SK-N-SH (cell line): ENCODE measurements at regions not wholly inside any gene's neighbourhood (a gene's known extent, or its start where the extent isn't known, plus 50 kb on each side); places are given as distances from the start of the nearest gene placed in this dataset.

ENCODE experiments used
- CTCF ChIA-PET: fragments of 300-600, 350-600 bp; formaldehyde crosslinking; extraction: SDS; loops from one replicate; lab custom pipeline; 2021; lab: Yijun Ruan, JAX
- POLR2A ChIA-PET: fragments of 350-600 bp; sonication (Branson Sonifier 250); formaldehyde crosslinking; extraction: SDS; loops from one replicate; lab custom pipeline; 2020; ENCODE audit warnings: antibody characterized with exemption, inconsistent platforms; lab: Yijun Ruan, JAX
- DNase-seq: peaks from one replicate; pipeline ENCODE4 v3.0.0; 2012
- H2AFZ ChIP-seq: fragments of 200-600 bp; sonication (generic); 2 replicates; pipeline ENCODE4 v1.8.1; 2016; ENCODE audit warnings: antibody characterized with exemption, mild to moderate bottlenecking, low read depth
- H3F3A ChIP-seq: fragments of 200-600 bp; sonication (generic); replicated peaks from 2 replicates; pipeline ENCODE3; 2016; ENCODE audit warnings: antibody characterized with exemption, mild to moderate bottlenecking; ENCODE audit not compliant: insufficient read depth
- H3K27ac ChIP-seq, 2 experiments: fragments of 200-500 bp in 1 of 2; fragments of 200-600 bp in 1 of 2; sonication (Bioruptor generic) in 1 of 2; sonication (generic), shearing (Covaris generic) in 1 of 2; 2 replicates each; pipeline versions ENCODE4 v1.5.1 to v1.6.1; 2014 to 2016; ENCODE audit warnings: low read depth in 2 of 2, inconsistent platforms in 1 of 2, low read length in 1 of 2, mild to moderate bottlenecking in 1 of 2, mixed read lengths in 1 of 2
- H3K27me3 ChIP-seq: fragments of 200-600 bp; sonication (generic), shearing (Covaris generic); 2 replicates; pipeline ENCODE4 v1.6.1; 2016; ENCODE audit warnings: mixed run types; ENCODE audit not compliant: insufficient read depth
- H3K36me3 ChIP-seq, 2 experiments: fragments of 200-500 bp in 1 of 2; fragments of 200-600 bp in 1 of 2; sonication (Bioruptor generic) in 1 of 2; sonication (generic) in 1 of 2; replicated peaks in 1 of 2; 2 replicates each; pipeline versions ENCODE3 to v1.5.1; 2014 to 2016; ENCODE audit warnings: low read length in 1 of 2, mild to moderate bottlenecking in 1 of 2; ENCODE audit not compliant: insufficient read depth in 2 of 2, control insufficient read depth in 1 of 2
- H3K4me1 ChIP-seq, 2 experiments: fragments of 200-500 bp in 1 of 2; fragments of 200-600 bp in 1 of 2; sonication (Bioruptor generic) in 1 of 2; sonication (generic), shearing (Covaris generic) in 1 of 2; 2 replicates each; pipeline versions ENCODE4 v1.5.1 to v1.6.1; 2014 to 2016; ENCODE audit warnings: low read depth in 1 of 2, low read length in 1 of 2, mixed run types in 1 of 2; ENCODE audit not compliant: insufficient read depth in 2 of 2, control insufficient read depth in 1 of 2
- H3K4me2 ChIP-seq: fragments of 200-600 bp; sonication (generic), shearing (Covaris generic); 2 replicates; pipeline ENCODE4 v1.6.1; 2017; ENCODE audit warnings: mixed run types
- H3K4me3 ChIP-seq, 2 experiments: fragments of 200-500 bp in 1 of 2; fragments of 200-600 bp in 1 of 2; sonication (Bioruptor generic) in 1 of 2; sonication (generic), shearing (Covaris generic) in 1 of 2; 2 replicates each; pipeline versions ENCODE4 v1.5.1 to v1.8.1; 2014 to 2016; ENCODE audit warnings: low read depth in 2 of 2, inconsistent platforms in 1 of 2, low read length in 1 of 2, mild to moderate bottlenecking in 1 of 2, mixed read lengths in 1 of 2, moderate library complexity in 1 of 2
- H3K79me2 ChIP-seq: fragments of 200-600 bp; sonication (generic); 2 replicates; pipeline ENCODE4 v1.8.1; 2017; ENCODE audit warnings: mild to moderate bottlenecking; ENCODE audit not compliant: insufficient read depth
- H3K9ac ChIP-seq: fragments of 200-600 bp; sonication (generic); 2 replicates; pipeline ENCODE4 v1.6.1; 2017; ENCODE audit warnings: mixed run types
- H3K9me2 ChIP-seq: fragments of 200-600 bp; sonication (generic); 2 replicates; pipeline ENCODE4 v1.6.1; 2017; ENCODE audit warnings: mixed run types
- H3K9me3 ChIP-seq: fragments of 200-600 bp; sonication (generic); 2 replicates; pipeline ENCODE4 v1.6.1; 2017; ENCODE audit warnings: mixed run types, mild to moderate bottlenecking, moderate library complexity
- H4K20me1 ChIP-seq: fragments of 200-600 bp; sonication (generic); 2 replicates; pipeline ENCODE4 v1.6.1; 2017; ENCODE audit warnings: mild to moderate bottlenecking, mixed run types; ENCODE audit not compliant: insufficient read depth
- CHD2 ChIP-seq: fragments of 150-350 bp; IDR thresholded peaks from 2 replicates; pipeline ENCODE4 v1.6.1; 2018; ENCODE audit warnings: low read length; ENCODE audit not compliant: partially characterized antibody
- EP300 ChIP-seq, 2 experiments: IDR thresholded peaks; 2 replicates each; pipeline versions ENCODE4 v1.4.0 to v1.6.1; 2012; ENCODE audit warnings: borderline replicate concordance in 1 of 2, low read depth in 1 of 2, low read length in 1 of 2
- GABPA ChIP-seq: IDR thresholded peaks from 2 replicates; pipeline ENCODE4 v1.4.0; 2012; ENCODE audit warnings: low read depth, mild to moderate bottlenecking
- IRF3 ChIP-seq: fragments of 150-350 bp; IDR thresholded peaks from 2 replicates; pipeline ENCODE4 v1.6.1; 2016; ENCODE audit warnings: mild to moderate bottlenecking, low read depth, low read length
- MEF2A ChIP-seq: IDR thresholded peaks from 2 replicates; pipeline ENCODE4 v1.4.0; 2012; ENCODE audit warnings: low read depth, borderline replicate concordance
- NRF1 ChIP-seq: IDR thresholded peaks from 2 replicates; pipeline ENCODE4 v1.6.1; 2012; ENCODE audit warnings: low read depth, mild to moderate bottlenecking, low read length
- PBX3 ChIP-seq: IDR thresholded peaks from 2 replicates; pipeline ENCODE4; 2012
- RFX5 ChIP-seq: IDR thresholded peaks from 2 replicates; pipeline ENCODE4 v1.6.1; 2012; ENCODE audit warnings: mild to moderate bottlenecking, improper control_type of control experiment, low read length
- RXRA ChIP-seq: IDR thresholded peaks from 2 replicates; pipeline ENCODE4 v1.4.0; 2012; ENCODE audit warnings: low read depth, mild to moderate bottlenecking, borderline replicate concordance
- SMC3 ChIP-seq: IDR thresholded peaks from 2 replicates; pipeline ENCODE4 v1.6.1; 2012; ENCODE audit warnings: low read depth, low read length, improper control_type of control experiment
- USF2 ChIP-seq: fragments of 150-350 bp; IDR thresholded peaks from 2 replicates; pipeline ENCODE4 v1.6.1; 2017; ENCODE audit warnings: antibody characterized with exemption, low read length, low read depth, borderline replicate concordance
- ZBTB33 ChIP-seq: IDR thresholded peaks from 2 replicates; pipeline ENCODE4 v1.4.0; 2012; ENCODE audit warnings: low read depth, borderline replicate concordance
- WGBS: methylation state at CpG from one replicate; pipeline ENCODE4 v1.1.6; 2017; ENCODE audit warnings: low lambda C conversion rate; 5-methylcytosine and 5-hydroxymethylcytosine counted together

GRCh38 chr6:92934625-92935024 is 484.7 kb downstream of the EPHA7 start:
- TF ChIP-seq IRF3 (no peak), SMC3 (no peak), NRF1 (no peak), PBX3 (no peak), GABPA (no peak), EP300 (IDR thresholded peaks at IDR 0.05; ENCODE audit: borderline replicate concordance in 1 of 2, low read depth in 1 of 2, low read length in 1 of 2) (no peak), RXRA (no peak)
- Histone ChIP-seq H3K9ac (no peak overlapping the region), H3K79me2 (no peaks in the 10 kb centered on the region), H3K9me2 (no peaks in the 10 kb centered on the region), H2AFZ (no peak overlapping the region), H3K4me1 (no peaks in the 10 kb centered on the region; a peak in 1 of 4 replicates), H3K9me3 (no peaks in the 10 kb centered on the region), H3F3A (no peaks in the 10 kb centered on the region), H3K27me3 (no peaks in the 10 kb centered on the region), H4K20me1 (no peaks in the 10 kb centered on the region), H3K36me3 (no peaks in the 10 kb centered on the region), H3K4me3 (no peak overlapping the region), H3K27ac (no peak overlapping the region), H3K4me2 (no peak overlapping the region)
- no peak for DNase-seq
- ChIA-PET CTCF (no interaction called here), POLR2A (no interaction called here)
- WGBS, result 0% methylated on average over 1 of the region's 1 CpG

- H3K79me2 ChIP-seq, result no peaks in the 10 kb centered on the region
- H2AFZ ChIP-seq, result no peak overlapping the region
- H4K20me1 ChIP-seq, result no peaks in the 10 kb centered on the region
- H3K9me2 ChIP-seq, result no peaks in the 10 kb centered on the region
- no peaks in the 10 kb centered on the region for H3K36me3 ChIP-seq
- H3K27ac ChIP-seq, result no peak overlapping the region
- 13% methylated on average over 5 of the region's 5 CpGs for WGBS
- no peaks in the 10 kb centered on the region for H3K27me3 ChIP-seq
- no peaks in the 10 kb centered on the region for H3K9me3 ChIP-seq
- no peaks in the 10 kb centered on the region for H3F3A ChIP-seq
- no peak overlapping the region for H3K4me3 ChIP-seq
- no peak for TF ChIP-seq ZBTB33
- TF ChIP-seq USF2, result no peak
- no peak for TF ChIP-seq NRF1
- TF ChIP-seq PBX3, result no peak
- no peak for TF ChIP-seq MEF2A
- no peak for TF ChIP-seq CHD2
- no peak for TF ChIP-seq RFX5
- H3K4me2 ChIP-seq, result no peak overlapping the region
- DNase-seq, result no peak
- H3K9ac ChIP-seq, result no peak overlapping the region
- CTCF ChIA-PET, result interaction anchor here (0.6 kb wide), 1 partner anchor 364 kb away, joined by 3 read pairs; no protein-coding TSS in a partner anchor
- no peaks in the 10 kb centered on the region; a peak in 1 of 4 replicates for H3K4me1 ChIP-seq
- POLR2A ChIA-PET, result no interaction called here
Observed at GRCh38 chr6:92930171-92930570, 489.2 kb downstream of the EPHA7 start.
